Nephron (organoid): ENCODE measurements at regions not wholly inside any gene's neighbourhood (a gene's known extent, or its start where the extent isn't known, plus 50 kb on each side); places are given as distances from the start of the nearest gene placed in this dataset.
"Not testable (repeated sequence)": the region's sequence is repeated elsewhere in the genome, so short reads cannot be mapped to it uniquely, and the experiment has no call there.

Source experiments
- H3K27ac Mint-ChIP-seq, 3 experiments: 2 replicates each; pipeline ENCODE4 v1.8.0; 2020; ENCODE audit warnings: mixed read lengths in 3 of 3, mild to moderate bottlenecking in 2 of 3, moderate library complexity in 1 of 3
- H3K27me3 Mint-ChIP-seq: 2 replicates; pipeline ENCODE4 v1.8.0; 2021; ENCODE audit warnings: low read depth, mild to moderate bottlenecking, moderate library complexity, mixed read lengths
- H3K36me3 Mint-ChIP-seq: 2 replicates; pipeline ENCODE4 v1.8.0; 2020; ENCODE audit warnings: low read depth, mixed read lengths
- H3K4me1 Mint-ChIP-seq: 2 replicates; pipeline ENCODE4 v1.8.0; 2020; ENCODE audit warnings: mixed read lengths
- H3K4me3 Mint-ChIP-seq, 3 experiments: 2 replicates each; pipeline ENCODE4 v1.8.0; 2020; ENCODE audit warnings: mild to moderate bottlenecking in 3 of 3, mixed read lengths in 3 of 3, moderate library complexity in 2 of 3
- H3K9me3 Mint-ChIP-seq: 2 replicates; pipeline ENCODE4 v1.8.0; 2020; ENCODE audit warnings: mixed read lengths
- TF ChIP-seq, protein P1 (sequence below), 3 experiments: fragments of 200-600 bp; sonication (generic); IDR thresholded peaks; one replicate each; pipeline ENCODE4 v1.5.0; 2021; ENCODE audit warnings: antibody characterized with exemption in 3 of 3; ENCODE audit not compliant: unreplicated experiment in 3 of 3

GRCh38 chr4:49211396-49212194 is 225.5 kb downstream of the CWH43 start:
- H3K27me3 Mint-ChIP-seq, result not testable (repeated sequence)

DNA sequence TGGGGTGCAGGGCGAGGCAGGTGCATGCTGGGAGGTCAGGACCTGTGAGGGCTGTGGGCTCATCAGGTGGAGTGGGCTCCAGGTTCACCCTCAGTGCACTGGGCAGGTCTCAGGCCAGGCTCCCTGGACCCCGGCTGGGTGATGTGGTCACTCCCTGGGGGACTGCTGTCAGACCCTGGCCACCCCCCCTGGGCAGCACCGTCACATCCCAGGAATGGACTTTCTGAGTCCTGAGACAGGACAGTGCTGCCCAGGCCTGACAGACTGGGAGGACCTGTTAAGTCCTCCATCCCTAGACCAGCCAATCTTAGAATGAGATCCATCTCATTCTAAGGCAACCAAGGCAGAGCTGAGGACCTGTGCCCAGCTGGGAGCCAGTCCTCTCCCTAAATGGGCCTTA is 227.2 kb downstream of the CWH43 start:
- H3K9me3 Mint-ChIP-seq, result peaks cover 69% of the 10 kb centered on the region
- not testable (repeated sequence) for H3K4me1 Mint-ChIP-seq, H3K4me3 Mint-ChIP-seq, H3K27me3 Mint-ChIP-seq, H3K27ac Mint-ChIP-seq, H3K36me3 Mint-ChIP-seq

More at GRCh38 chr4:49211396-49212194, 225.5 kb downstream of the CWH43 start:
- H3K4me1 Mint-ChIP-seq, H3K4me3 Mint-ChIP-seq, H3K27ac Mint-ChIP-seq, H3K36me3 Mint-ChIP-seq: not testable (repeated sequence)
- peaks cover 53% of the 10 kb centered on the region for H3K9me3 Mint-ChIP-seq

DNA sequence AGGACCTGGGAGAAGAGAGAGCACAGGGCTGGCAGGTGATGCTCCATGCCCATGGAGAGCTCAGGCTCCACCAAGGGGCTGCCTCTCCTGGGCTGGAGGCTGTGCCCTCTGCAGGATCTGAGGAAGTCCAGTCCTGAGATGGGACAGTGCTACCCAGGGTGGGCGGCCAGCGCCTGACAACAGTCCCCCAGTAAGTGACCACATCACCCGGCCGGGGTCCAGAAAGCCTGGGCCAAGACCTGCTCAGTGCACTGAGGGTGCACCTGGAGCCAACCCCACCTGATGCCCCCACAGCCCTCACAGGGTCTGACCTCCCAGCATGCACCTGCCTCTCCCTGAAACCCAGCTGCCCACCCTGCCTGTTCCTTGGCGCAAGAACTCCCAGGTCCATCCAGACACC is 227.7 kb downstream of the CWH43 start:
- peaks cover 68% of the 10 kb centered on the region for H3K9me3 Mint-ChIP-seq
- H3K36me3 Mint-ChIP-seq, H3K27ac Mint-ChIP-seq: not testable (repeated sequence)

GRCh38 chr4:49214453-49215081 is 228.5 kb downstream of the CWH43 start:
- H3K27me3 Mint-ChIP-seq, H3K4me3 Mint-ChIP-seq, H3K36me3 Mint-ChIP-seq, H3K4me1 Mint-ChIP-seq, H3K27ac Mint-ChIP-seq: not testable (repeated sequence)
- H3K9me3 Mint-ChIP-seq, result peaks cover 76% of the 10 kb centered on the region

More for the DNA sequence above, 227.7 kb downstream of the CWH43 start:
- H3K4me1 Mint-ChIP-seq, H3K27me3 Mint-ChIP-seq, H3K4me3 Mint-ChIP-seq: not testable (repeated sequence)

GRCh38 chr4:49215082-49215479 is 229.0 kb downstream of the CWH43 start:
- H3K9me3 Mint-ChIP-seq, result peaks cover 73% of the 10 kb centered on the region
- not testable (repeated sequence) for H3K36me3 Mint-ChIP-seq, H3K4me1 Mint-ChIP-seq, H3K4me3 Mint-ChIP-seq, H3K27ac Mint-ChIP-seq, H3K27me3 Mint-ChIP-seq

GRCh38 chr4:49216606-49217005 is 230.5 kb downstream of the CWH43 start:
- H3K27ac Mint-ChIP-seq, H3K4me3 Mint-ChIP-seq, H3K36me3 Mint-ChIP-seq, H3K4me1 Mint-ChIP-seq, H3K27me3 Mint-ChIP-seq: not testable (repeated sequence)
- peaks cover 81% of the 10 kb centered on the region for H3K9me3 Mint-ChIP-seq

- H3K36me3 Mint-ChIP-seq, result peaks cover 4% of the 10 kb centered on the region
- TF ChIP-seq, protein P1, sequence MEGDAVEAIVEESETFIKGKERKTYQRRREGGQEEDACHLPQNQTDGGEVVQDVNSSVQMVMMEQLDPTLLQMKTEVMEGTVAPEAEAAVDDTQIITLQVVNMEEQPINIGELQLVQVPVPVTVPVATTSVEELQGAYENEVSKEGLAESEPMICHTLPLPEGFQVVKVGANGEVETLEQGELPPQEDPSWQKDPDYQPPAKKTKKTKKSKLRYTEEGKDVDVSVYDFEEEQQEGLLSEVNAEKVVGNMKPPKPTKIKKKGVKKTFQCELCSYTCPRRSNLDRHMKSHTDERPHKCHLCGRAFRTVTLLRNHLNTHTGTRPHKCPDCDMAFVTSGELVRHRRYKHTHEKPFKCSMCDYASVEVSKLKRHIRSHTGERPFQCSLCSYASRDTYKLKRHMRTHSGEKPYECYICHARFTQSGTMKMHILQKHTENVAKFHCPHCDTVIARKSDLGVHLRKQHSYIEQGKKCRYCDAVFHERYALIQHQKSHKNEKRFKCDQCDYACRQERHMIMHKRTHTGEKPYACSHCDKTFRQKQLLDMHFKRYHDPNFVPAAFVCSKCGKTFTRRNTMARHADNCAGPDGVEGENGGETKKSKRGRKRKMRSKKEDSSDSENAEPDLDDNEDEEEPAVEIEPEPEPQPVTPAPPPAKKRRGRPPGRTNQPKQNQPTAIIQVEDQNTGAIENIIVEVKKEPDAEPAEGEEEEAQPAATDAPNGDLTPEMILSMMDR (IDR thresholded peaks at IDR 0.05; ENCODE audit: unreplicated experiment in 3 of 3), result no peak
- no peaks in the 10 kb centered on the region for H3K27me3 Mint-ChIP-seq
- H3K27ac Mint-ChIP-seq, result no peak overlapping the region
- H3K4me3 Mint-ChIP-seq, result no peak overlapping the region
- no peaks in the 10 kb centered on the region for H3K4me1 Mint-ChIP-seq
- peaks cover 81% of the 10 kb centered on the region for H3K9me3 Mint-ChIP-seq
These were observed 231.4 kb downstream of the CWH43 start for GRCh38 chr4:49217492-49217891.

DNA sequence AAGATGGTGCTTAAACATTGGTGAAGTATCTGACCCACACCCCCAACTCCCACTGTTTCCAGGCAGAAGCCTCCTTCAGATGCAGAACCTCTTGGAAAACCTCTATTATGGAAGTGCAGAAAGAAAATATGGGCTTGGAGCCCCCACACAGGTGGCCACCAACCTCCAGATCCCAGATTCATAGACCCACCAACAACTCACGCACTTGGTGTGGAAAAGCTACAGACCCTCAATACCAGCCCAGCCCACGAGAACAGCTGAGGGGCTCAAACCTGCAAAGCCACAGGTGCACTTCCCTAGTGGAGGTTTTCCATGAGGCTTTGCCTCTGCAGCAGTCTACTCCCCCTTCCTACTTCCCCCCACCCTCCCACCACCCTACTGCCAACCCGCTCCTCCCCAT is 232.0 kb downstream of the CWH43 start:
- not testable (repeated sequence) for H3K27ac Mint-ChIP-seq

GRCh38 chr4:49218931-49219330 is 232.9 kb downstream of the CWH43 start:
- not testable (repeated sequence) for H3K4me1 Mint-ChIP-seq, H3K27me3 Mint-ChIP-seq, H3K36me3 Mint-ChIP-seq, H3K27ac Mint-ChIP-seq, H3K4me3 Mint-ChIP-seq
- peaks cover 83% of the 10 kb centered on the region for H3K9me3 Mint-ChIP-seq

More for the DNA sequence above, 232.0 kb downstream of the CWH43 start:
- H3K4me1 Mint-ChIP-seq, H3K27me3 Mint-ChIP-seq, H3K36me3 Mint-ChIP-seq, H3K4me3 Mint-ChIP-seq: not testable (repeated sequence)
- peaks cover 83% of the 10 kb centered on the region for H3K9me3 Mint-ChIP-seq

DNA sequence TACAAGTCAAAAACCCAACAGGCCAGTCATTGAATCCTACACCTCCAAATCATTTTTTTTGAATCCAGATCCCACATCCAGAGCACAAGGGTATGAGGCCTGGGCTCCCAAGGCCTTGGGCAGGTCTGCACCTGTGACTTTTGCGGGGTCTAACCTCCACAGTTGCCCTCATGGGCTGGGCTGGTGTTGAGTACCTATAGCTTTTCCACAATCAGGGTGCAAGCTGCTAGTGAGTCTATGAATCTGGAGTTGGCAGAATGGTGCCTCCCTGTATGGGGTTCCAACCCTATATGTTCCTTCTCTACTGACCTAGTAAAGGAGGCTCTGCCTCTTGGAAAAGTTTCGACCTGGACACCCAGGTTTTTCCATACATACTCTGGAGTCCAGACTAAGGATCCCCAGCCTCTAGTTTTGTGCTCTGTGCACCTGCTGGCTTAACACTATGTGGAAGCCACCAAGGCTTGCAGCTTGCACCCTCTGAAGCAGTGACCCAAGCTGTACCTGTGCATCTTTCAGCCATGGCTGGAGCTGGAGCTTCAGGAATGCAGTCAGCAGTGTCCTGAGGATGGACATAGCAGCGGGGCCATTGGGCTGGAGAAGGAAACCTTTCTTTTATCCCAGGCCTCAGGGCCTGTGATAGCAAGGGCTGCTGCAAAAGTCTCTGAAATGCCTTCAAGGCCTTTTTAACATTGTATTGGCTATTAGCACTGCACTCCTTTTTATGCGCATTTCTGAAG is 233.6 kb downstream of the CWH43 start:
- not testable (repeated sequence) for H3K4me3 Mint-ChIP-seq, H3K27me3 Mint-ChIP-seq, H3K4me1 Mint-ChIP-seq, H3K36me3 Mint-ChIP-seq, H3K27ac Mint-ChIP-seq
- peaks cover 79% of the 10 kb centered on the region for H3K9me3 Mint-ChIP-seq
